GM12873 (cell line): ENCODE measurements at regions not wholly inside any gene's neighbourhood (a gene's known extent, or its start where the extent isn't known, plus 50 kb on each side); places are given as distances from the start of the nearest gene placed in this dataset.

ENCODE experiments used
- TF ChIP-seq, protein P1 (sequence below): IDR thresholded peaks from 2 replicates; pipeline ENCODE4 v1.5.1; 2012; ENCODE audit warnings: low read depth, mild to moderate bottlenecking, moderate library complexity, low read length, control low read depth; ENCODE audit not compliant: insufficient read depth; ENCODE audit errors: missing control alignments

DNA sequence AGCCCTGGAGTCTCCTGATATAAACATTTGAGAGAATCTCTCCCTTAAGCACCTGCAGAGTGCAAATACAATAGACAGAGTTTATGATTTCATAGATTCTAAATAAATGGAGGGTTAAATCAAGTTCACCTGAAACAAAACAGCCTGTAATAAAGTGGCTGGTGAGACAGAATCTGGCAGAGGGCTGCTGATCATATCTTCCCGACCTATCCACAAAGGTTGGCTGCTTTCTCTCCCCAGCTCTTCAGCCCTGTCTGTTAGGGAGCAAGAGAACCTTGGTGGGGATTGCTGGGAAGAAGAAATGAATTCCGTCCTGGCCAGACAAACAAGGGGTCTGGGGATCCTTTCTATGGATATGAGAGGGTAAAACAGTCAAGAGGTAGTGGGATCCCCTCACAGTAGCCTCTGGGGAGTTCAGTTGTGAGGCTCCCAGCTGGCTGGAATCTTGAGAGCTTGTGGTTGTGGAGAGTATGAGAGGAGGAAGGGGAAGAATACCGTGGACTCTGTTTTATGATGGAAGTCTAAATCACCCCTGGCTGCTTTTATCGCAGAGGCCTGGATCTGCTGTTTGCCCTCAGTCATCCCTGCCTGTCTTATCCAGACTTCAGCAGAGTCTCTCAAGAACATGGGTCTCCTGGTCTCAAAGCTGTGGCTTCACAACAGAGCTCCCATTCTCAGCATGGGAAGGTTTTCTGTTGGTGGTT is 451.3 kb downstream of the NTRK3 start:
- TF ChIP-seq, protein P1, sequence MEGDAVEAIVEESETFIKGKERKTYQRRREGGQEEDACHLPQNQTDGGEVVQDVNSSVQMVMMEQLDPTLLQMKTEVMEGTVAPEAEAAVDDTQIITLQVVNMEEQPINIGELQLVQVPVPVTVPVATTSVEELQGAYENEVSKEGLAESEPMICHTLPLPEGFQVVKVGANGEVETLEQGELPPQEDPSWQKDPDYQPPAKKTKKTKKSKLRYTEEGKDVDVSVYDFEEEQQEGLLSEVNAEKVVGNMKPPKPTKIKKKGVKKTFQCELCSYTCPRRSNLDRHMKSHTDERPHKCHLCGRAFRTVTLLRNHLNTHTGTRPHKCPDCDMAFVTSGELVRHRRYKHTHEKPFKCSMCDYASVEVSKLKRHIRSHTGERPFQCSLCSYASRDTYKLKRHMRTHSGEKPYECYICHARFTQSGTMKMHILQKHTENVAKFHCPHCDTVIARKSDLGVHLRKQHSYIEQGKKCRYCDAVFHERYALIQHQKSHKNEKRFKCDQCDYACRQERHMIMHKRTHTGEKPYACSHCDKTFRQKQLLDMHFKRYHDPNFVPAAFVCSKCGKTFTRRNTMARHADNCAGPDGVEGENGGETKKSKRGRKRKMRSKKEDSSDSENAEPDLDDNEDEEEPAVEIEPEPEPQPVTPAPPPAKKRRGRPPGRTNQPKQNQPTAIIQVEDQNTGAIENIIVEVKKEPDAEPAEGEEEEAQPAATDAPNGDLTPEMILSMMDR: no peak

GRCh38 chr15:87804451-87804850 is 452.1 kb downstream of the NTRK3 start:
- TF ChIP-seq, protein P1: no peak

GRCh38 chr15:87799838-87800237 is 456.7 kb downstream of the NTRK3 start:
- TF ChIP-seq, protein P1: no peak

GRCh38 chr15:87799428-87799827 is 457.1 kb downstream of the NTRK3 start:
- TF ChIP-seq, protein P1: no peak

DNA sequence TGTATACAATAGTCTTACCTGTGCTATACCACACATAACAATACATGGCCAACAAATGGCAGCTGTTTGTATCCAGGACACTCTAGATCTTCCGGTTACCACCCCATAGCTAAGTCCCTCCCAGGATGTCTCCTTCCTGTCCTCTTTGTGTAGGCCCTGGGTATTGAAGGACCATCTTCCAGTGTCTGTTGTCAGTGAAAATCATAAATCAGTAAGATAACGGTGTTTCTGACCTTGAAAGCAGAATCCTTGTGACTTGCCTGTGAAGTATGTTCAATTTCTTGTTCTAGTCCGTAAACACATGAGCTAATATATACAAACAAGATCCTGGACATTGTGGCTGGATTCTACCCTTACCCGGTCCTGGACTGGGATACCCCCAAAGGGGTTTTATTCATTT is 462.8 kb downstream of the NTRK3 start:
- TF ChIP-seq, protein P1: no peak

DNA sequence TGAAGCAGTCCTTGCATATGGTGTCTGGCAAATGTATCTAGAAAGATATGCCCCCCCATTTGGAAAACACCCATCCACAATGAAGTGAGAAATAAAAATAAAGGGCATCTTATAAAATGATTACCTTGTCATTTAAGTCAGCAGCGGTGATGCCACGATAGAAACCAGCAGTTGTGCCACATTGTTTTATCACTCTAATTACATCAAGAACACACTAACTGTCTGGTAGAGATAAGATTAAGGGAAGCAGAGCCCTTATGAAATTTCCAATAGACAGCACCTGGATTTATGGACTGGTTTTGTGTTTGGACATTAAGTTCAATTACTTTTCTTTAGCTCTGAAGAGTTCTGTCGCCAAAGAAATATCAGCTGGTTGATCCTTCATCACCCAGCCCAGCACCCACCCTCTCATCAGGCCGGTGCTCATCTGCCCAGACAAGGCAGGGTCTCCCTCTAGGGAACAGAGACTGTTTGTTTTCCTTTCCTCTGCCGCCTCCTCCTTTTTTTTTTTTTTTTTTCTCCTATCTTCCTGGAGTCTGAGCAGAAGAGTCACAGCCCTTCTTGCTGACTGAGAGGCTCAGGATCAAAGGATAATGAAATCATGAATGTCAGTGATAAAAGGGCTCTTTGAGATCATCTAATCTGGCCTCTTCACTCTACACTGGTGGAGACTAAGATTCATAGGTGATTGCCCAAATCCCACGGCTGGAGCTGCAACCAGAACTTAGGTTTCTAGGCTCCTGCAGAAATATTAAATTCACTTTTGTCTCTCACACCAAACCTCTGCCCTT is 464.1 kb downstream of the NTRK3 start:
- TF ChIP-seq, protein P1: no peak

DNA sequence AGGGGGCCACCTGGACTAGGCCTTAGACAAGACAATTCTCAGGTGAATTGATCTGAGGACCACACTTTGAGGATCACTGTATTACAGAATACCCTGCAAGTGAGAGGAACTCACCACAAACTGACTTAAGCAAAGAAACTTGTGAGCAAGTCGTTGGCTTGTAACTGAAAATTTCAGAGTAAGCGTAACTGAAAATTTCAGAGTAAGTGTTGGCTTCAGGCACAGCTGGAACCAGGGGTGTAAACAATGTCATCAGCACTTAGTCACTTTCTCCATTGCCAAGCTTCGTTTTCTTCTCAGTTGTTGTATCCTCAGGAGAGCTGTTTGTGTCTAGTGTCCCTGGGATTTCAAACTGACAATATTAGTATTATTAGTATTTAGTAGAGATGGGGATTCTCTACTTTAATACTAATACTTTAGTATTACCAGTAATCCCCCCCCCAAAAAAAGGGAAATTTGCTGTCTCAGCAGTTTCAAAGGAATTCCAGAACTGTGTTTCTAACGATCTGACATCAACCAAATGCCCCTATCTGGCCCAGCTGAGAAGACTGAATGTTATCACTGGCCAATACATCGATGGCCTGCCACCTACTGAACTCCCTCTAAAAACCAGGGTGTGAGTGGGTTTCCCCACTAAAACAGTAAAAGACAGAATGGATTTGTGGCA is 474.4 kb downstream of the NTRK3 start:
- TF ChIP-seq, protein P1: no peak
